Activated CD8-positive, alpha-beta memory T cell treated with anti-CD3 and anti-CD28 coated beads, Interleukin-2, amount 10 ng/mL, durations not matched to agents 7 days and 5 days (primary cell): ENCODE measurements at regions not wholly inside any gene's neighbourhood (a gene's known extent, or its start where the extent isn't known, plus 50 kb on each side); places are given as distances from the start of the nearest gene placed in this dataset.

Experiments used
- ATAC-seq: fragments of 150-1000 bp; cut with Tn5 transposase; one replicate; pipeline ENCODE4 v1.10.0; 2021; ENCODE audit warnings: moderate library complexity
- CTCF ChIA-PET: fragments of 350-600 bp; sonication (Branson Sonifier 250); formaldehyde crosslinking; loops from one replicate; lab custom pipeline; 2021; ENCODE audit warnings: antibody characterized with exemption; lab: Charles Lee
- DNase-seq: peaks from one replicate; pipeline ENCODE4 v3.0.0-alpha.2; 2020
- H3K27ac Mint-ChIP-seq: one replicate; pipeline ENCODE4 v1.8.0; 2021; ENCODE audit warnings: mild to moderate bottlenecking, mixed read lengths
- H3K27me3 Mint-ChIP-seq: one replicate; pipeline ENCODE4 v1.8.0; 2021; ENCODE audit warnings: mixed read lengths
- H3K36me3 Mint-ChIP-seq: one replicate; pipeline ENCODE4 v1.8.0; 2021; ENCODE audit warnings: mild to moderate bottlenecking, mixed read lengths
- H3K4me1 Mint-ChIP-seq: one replicate; pipeline ENCODE4 v1.8.0; 2021; ENCODE audit warnings: mixed read lengths
- H3K4me3 Mint-ChIP-seq: one replicate; pipeline ENCODE4 v1.8.0; 2021; ENCODE audit warnings: mild to moderate bottlenecking, moderate library complexity, mixed read lengths
- H3K9me3 Mint-ChIP-seq: one replicate; pipeline ENCODE4 v1.8.0; 2022; ENCODE audit warnings: low read depth, mixed read lengths

GRCh38 chr16:87219287-87219909, 97.8 kb downstream of the C16orf95 start:
- no peak for ATAC-seq
- H3K27me3 Mint-ChIP-seq = peaks cover 5% of the 10 kb centered on the region
- no peak for DNase-seq
- no peaks in the 10 kb centered on the region for H3K36me3 Mint-ChIP-seq
- no peaks in the 10 kb centered on the region for H3K4me1 Mint-ChIP-seq
- CTCF ChIA-PET = no interaction called here
- H3K4me3 Mint-ChIP-seq = no peak overlapping the region
- H3K27ac Mint-ChIP-seq = no peak overlapping the region
- peaks cover 5% of the 10 kb centered on the region for H3K9me3 Mint-ChIP-seq

DNA sequence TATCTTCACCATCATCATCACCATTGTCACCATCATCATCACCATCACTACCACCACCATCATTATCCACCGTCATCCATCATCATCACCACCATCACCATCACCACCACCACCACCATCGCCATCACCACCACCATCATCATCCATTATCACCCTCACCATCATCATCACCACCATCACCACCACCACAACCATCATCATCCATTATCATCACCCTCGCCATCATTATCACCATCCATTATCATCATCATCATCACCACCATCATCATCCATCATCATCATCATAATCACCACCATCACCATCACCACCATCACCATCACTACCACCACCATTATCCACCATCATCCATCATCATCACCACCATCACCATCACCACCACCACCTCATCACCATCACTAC, 95.6 kb downstream of the C16orf95 start:
- no peak overlapping the region for H3K27ac Mint-ChIP-seq
- no peak overlapping the region for H3K4me3 Mint-ChIP-seq
- peaks cover 5% of the 10 kb centered on the region for H3K9me3 Mint-ChIP-seq
- no peaks in the 10 kb centered on the region for H3K36me3 Mint-ChIP-seq
- H3K4me1 Mint-ChIP-seq = no peaks in the 10 kb centered on the region
- CTCF ChIA-PET = no interaction called here
- ATAC-seq (no peak), DNase-seq (no peak)
- peaks cover 14% of the 10 kb centered on the region for H3K27me3 Mint-ChIP-seq

DNA sequence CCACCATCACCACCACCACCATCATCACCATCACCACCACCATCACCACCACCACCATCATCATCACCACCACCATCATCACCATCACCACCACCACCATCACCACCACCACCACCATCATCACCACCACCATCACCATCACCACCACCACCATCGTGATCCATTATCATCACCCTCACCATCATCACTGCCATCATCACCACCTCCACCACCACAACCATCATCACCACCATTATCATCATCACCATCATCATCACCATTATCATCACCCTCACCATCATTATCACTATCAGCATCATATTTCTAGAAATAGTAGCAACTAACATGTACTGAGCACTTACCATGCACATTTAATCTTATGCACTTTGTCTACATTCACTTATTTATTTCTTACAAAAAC, 94.9 kb downstream of the C16orf95 start:
- Mint-ChIP-seq H3K36me3 (no peaks in the 10 kb centered on the region), H3K9me3 (peaks cover 5% of the 10 kb centered on the region), H3K4me3 (no peak overlapping the region), H3K4me1 (no peaks in the 10 kb centered on the region), H3K27ac (no peak overlapping the region), H3K27me3 (peaks cover 14% of the 10 kb centered on the region)
- no peak for DNase-seq
- CTCF ChIA-PET = no interaction called here
- no peak for ATAC-seq

DNA sequence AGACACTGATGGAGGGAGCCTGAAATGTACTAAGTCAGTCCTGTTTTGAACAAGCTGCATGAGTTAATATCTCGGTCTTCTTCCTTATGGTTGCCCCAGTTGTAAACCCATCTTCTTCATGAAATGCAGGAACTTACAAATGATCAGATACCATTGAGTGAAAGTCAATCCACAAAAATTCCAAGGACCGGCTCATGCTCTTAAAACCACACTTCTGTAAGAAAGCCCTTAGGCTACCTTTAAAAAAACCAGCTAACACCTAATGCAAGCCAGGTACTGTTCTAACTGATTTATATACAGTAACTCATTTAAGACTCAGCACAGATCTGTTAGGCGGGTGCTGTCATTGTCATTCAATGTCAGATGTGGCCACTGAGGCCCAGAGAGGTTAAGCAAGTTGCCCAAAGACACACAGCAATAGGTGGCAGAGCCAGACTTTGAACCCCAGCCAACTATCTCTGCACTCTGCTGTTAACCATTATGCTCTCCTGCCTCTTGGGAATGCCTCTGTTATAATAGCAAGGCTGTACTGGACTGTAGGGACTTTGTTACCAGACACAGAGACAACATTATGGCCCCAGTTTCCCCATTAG, 93.4 kb downstream of the C16orf95 start:
- H3K9me3 Mint-ChIP-seq = peaks cover 5% of the 10 kb centered on the region
- H3K4me3 Mint-ChIP-seq = no peak overlapping the region
- ATAC-seq (no peak), DNase-seq (no peak)
- H3K36me3 Mint-ChIP-seq = no peaks in the 10 kb centered on the region
- no peaks in the 10 kb centered on the region for H3K4me1 Mint-ChIP-seq
- CTCF ChIA-PET = no interaction called here
- H3K27me3 Mint-ChIP-seq = peaks cover 14% of the 10 kb centered on the region
- no peak overlapping the region for H3K27ac Mint-ChIP-seq

DNA sequence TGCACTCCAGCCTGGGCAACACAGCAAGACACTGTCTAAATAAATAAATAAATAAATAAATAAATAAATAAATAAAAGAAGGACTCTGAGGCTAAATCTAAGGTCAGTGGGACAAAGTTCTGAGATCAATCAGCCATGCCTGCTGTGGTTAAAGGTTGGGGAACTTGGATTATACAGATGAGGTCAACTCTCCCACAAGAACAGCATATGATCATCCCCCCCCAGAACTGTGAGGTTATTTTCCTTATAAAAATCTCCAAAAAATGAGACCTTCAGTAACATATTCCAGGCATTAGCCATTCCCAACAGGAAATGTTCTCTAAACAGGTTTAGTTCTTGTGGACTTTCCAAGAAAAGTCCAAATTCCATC, 90.3 kb downstream of the C16orf95 start:
- Mint-ChIP-seq H3K4me1 (no peaks in the 10 kb centered on the region), H3K27me3 (peaks cover 17% of the 10 kb centered on the region), H3K27ac (no peak overlapping the region), H3K9me3 (peaks cover 3% of the 10 kb centered on the region), H3K4me3 (no peak overlapping the region), H3K36me3 (peaks cover under 1% of the 10 kb centered on the region)
- DNase-seq = no peak
- CTCF ChIA-PET = no interaction called here
- no peak for ATAC-seq

DNA sequence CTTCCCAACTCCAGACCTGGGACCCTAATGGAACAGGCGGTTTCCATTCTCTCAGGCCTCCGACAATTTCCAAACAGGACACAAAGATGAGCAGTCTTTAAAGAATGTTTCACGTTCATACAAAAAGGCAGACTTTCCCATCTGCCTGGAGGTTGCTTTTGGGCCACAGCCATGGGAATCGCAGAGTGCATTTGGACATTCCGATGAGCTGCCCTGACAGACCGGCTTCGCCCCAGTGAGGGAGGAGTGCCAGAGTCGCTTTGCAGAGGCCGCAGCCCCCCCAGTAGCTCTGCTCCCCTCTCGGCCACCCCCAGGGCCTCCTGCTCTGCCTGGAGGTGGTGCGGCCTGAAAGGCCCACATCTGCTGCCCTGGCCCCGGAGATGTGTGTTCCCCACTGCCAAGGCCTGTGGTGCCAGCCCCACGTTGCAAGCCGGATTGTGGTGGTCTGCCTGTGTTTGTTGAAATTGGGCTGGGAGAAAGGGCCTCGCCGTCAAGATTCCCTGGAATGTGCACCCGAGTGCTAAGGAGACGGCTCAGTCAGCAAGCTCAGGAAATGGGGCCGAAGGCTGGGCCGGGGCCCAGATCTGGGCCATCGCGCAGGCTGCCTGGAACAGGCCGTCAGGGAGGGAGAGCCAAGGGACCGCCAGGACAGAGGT, 89.8 kb downstream of the C16orf95 start:
- DNase-seq = no peak
- Mint-ChIP-seq H3K27me3 (peaks cover 17% of the 10 kb centered on the region), H3K27ac (no peak overlapping the region), H3K4me3 (no peak overlapping the region), H3K9me3 (peaks cover 5% of the 10 kb centered on the region), H3K36me3 (peaks cover 2% of the 10 kb centered on the region), H3K4me1 (no peaks in the 10 kb centered on the region)
- CTCF ChIA-PET = no interaction called here
- ATAC-seq = no peak

DNA sequence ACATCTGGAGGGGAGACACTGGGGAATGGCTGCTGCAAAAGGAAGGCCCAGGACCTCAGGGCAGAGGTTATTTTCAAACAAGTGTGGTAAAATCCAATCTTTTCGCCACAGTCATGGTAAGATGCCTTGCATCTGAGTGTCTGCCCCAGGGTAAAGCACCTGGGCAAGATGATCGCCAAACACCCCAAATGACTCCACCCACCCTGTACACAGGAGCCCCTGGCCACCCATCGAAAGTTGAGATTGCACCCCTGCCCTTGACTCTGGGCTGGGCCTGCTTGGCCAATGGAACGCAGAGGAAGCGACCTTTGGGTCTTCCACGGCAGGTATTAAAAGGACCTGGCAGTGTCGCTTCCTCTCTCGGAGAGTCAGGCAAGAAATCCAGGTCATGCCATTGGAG, 88.8 kb downstream of the C16orf95 start:
- CTCF ChIA-PET = no interaction called here
- H3K4me3 Mint-ChIP-seq = no peak overlapping the region
- H3K4me1 Mint-ChIP-seq = no peaks in the 10 kb centered on the region
- no peak overlapping the region for H3K27ac Mint-ChIP-seq
- peaks cover 2% of the 10 kb centered on the region for H3K36me3 Mint-ChIP-seq
- H3K27me3 Mint-ChIP-seq = peaks cover 20% of the 10 kb centered on the region
- DNase-seq (no peak), ATAC-seq (no peak)
- H3K9me3 Mint-ChIP-seq = peaks cover 5% of the 10 kb centered on the region

GRCh38 chr16:87229230-87230188, 87.7 kb downstream of the C16orf95 start:
- CTCF ChIA-PET = interaction anchor here (0.9 to 1.4 kb wide), 2 partner anchors 13 to 21 kb away, joined by 3 to 4 read pairs; no protein-coding TSS in a partner anchor
- ATAC-seq (no peak), DNase-seq (no peak)
- Mint-ChIP-seq H3K27ac (no peak overlapping the region), H3K4me1 (no peaks in the 10 kb centered on the region), H3K4me3 (no peak overlapping the region), H3K27me3 (peaks cover 21% of the 10 kb centered on the region), H3K36me3 (peaks cover 2% of the 10 kb centered on the region), H3K9me3 (peaks cover 5% of the 10 kb centered on the region)

GRCh38 chr16:87230571-87230970, 86.6 kb downstream of the C16orf95 start:
- H3K4me3 Mint-ChIP-seq = no peak overlapping the region
- peaks cover 6% of the 10 kb centered on the region for H3K4me1 Mint-ChIP-seq
- ATAC-seq (no peak), DNase-seq (no peak)
- peaks cover 5% of the 10 kb centered on the region for H3K9me3 Mint-ChIP-seq
- CTCF ChIA-PET = no interaction called here
- no peak overlapping the region for H3K27ac Mint-ChIP-seq
- peaks cover 16% of the 10 kb centered on the region for H3K27me3 Mint-ChIP-seq
- H3K36me3 Mint-ChIP-seq = peaks cover 2% of the 10 kb centered on the region

GRCh38 chr16:87231295-87231694, 85.9 kb downstream of the C16orf95 start:
- no peak overlapping the region for H3K27ac Mint-ChIP-seq
- peaks cover 13% of the 10 kb centered on the region for H3K4me1 Mint-ChIP-seq
- CTCF ChIA-PET = no interaction called here
- H3K4me3 Mint-ChIP-seq = no peak overlapping the region
- H3K27me3 Mint-ChIP-seq = peaks cover 13% of the 10 kb centered on the region
- DNase-seq (no peak), ATAC-seq (no peak)
- peaks cover 5% of the 10 kb centered on the region for H3K9me3 Mint-ChIP-seq
- H3K36me3 Mint-ChIP-seq = peaks cover 2% of the 10 kb centered on the region

DNA sequence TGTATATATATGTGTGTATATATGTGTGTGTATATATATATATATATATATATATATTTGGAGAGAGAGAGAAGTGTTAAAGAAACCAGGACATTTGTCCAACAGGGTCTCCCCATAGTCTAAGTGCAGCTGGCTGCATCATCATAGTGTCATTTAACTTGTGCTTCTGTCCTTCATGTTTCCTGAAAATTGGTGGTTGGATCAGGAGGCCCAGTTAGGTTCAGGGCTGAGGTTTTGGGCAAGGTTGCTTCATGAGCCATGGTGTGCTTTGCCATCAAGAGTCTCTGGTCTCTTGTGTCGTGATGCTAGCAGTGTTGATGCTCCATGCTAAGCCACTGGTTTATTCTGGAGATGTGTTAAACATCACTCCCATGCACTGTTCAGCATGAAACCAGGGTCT, 85.3 kb downstream of the C16orf95 start:
- ATAC-seq (no peak), DNase-seq (no peak)
- CTCF ChIA-PET = interaction anchor here (1.4 kb wide), 1 partner anchor 29 kb away, joined by 4 read pairs; no protein-coding TSS in a partner anchor
- peaks cover 5% of the 10 kb centered on the region for H3K9me3 Mint-ChIP-seq
- H3K27me3 Mint-ChIP-seq = peaks cover 13% of the 10 kb centered on the region
- no peak overlapping the region for H3K4me3 Mint-ChIP-seq
- H3K4me1 Mint-ChIP-seq = peaks cover 20% of the 10 kb centered on the region
- H3K36me3 Mint-ChIP-seq = peaks cover 2% of the 10 kb centered on the region
- H3K27ac Mint-ChIP-seq = no peak overlapping the region

DNA sequence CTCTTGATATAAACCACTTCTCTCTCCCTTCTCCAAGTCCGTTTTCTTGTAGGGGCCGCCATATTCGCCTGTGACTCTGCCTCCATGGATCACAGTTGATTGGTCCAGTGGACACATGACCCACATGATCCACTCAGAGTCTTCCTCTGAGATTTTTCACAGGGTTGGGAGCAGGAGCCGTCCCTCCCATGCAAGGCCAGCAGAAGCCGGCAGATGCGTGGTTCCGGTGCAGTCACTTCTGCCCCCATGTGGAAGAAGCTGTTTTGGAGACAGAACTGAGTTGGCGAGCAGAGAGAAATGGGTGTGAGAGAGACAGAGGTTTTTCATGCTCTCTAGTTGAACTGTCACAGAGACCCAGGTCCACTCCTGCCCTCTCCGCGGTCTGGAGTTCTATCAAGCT, 83.3 kb downstream of the C16orf95 start:
- CTCF ChIA-PET = interaction anchor here (1.4 to 1.6 kb wide), 3 partner anchors 32 to 44 kb away, joined by 3 to 8 read pairs (median 3); no protein-coding TSS in a partner anchor
- no peak overlapping the region for H3K4me3 Mint-ChIP-seq

DNA sequence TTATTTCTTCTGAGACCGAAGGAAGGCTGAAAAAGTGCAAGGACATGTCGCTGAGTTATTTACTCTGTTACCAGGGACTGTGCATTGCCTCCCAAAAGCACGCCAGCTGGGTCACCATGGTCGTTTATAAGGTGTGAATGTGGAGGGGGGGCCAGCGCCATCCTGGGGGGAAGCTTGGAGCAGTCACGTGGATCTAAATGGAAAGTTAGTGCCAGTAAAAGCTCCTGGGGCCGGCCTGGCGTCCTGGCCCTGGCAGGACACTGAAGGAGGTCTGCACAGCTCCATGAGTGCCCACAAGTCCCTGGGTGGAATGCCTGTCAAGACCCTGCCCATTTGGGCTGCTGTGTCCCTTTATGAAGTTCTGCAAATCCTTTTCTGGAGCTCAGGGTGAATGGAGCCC, 82.6 kb downstream of the C16orf95 start:
- Mint-ChIP-seq H3K36me3 (peaks cover 2% of the 10 kb centered on the region), H3K27ac (no peak overlapping the region), H3K4me3 (no peak overlapping the region), H3K27me3 (peaks cover 20% of the 10 kb centered on the region), H3K9me3 (peaks cover 5% of the 10 kb centered on the region), H3K4me1 (peaks cover 35% of the 10 kb centered on the region)
- no peak for ATAC-seq
- no peak for DNase-seq
- CTCF ChIA-PET = interaction anchor here (1.4 to 1.6 kb wide), 3 partner anchors 32 to 44 kb away, joined by 3 to 8 read pairs (median 3); no protein-coding TSS in a partner anchor

More for the DNA sequence above, 83.3 kb downstream of the C16orf95 start:
- H3K27ac Mint-ChIP-seq = no peak overlapping the region
- no peak for DNase-seq
- no peak for ATAC-seq
- peaks cover 20% of the 10 kb centered on the region for H3K27me3 Mint-ChIP-seq
- H3K36me3 Mint-ChIP-seq = peaks cover 2% of the 10 kb centered on the region
- H3K9me3 Mint-ChIP-seq = peaks cover 5% of the 10 kb centered on the region
- H3K4me1 Mint-ChIP-seq = peaks cover 35% of the 10 kb centered on the region
